GM23248 (cell line): ENCODE measurements at regions not wholly inside any gene's neighbourhood (a gene's known extent, or its start where the extent isn't known, plus 50 kb on each side); places are given as distances from the start of the nearest gene placed in this dataset.

Source experiments
- DNase-seq: peaks from one replicate; pipeline ENCODE4 v3.0.0-alpha.2; 2015
- H2AFZ ChIP-seq: fragments of 200-600 bp; sonication (generic); 2 replicates; pipeline ENCODE4 v1.6.1; 2016; ENCODE audit warnings: antibody characterized with exemption
- H3F3A ChIP-seq: fragments of 200-600 bp; sonication (generic); 2 replicates; pipeline ENCODE4 v1.6.1; 2016; ENCODE audit warnings: mild to moderate bottlenecking, antibody characterized with exemption, mixed run types; ENCODE audit not compliant: insufficient read depth
- H3K27ac ChIP-seq: fragments of 200-600 bp; sonication (generic); 2 replicates; pipeline ENCODE4 v1.5.1; 2016; ENCODE audit warnings: mild to moderate bottlenecking
- H3K27me3 ChIP-seq: fragments of 200-600 bp; sonication (generic); replicated peaks from 2 replicates; pipeline ENCODE4 v1.6.1; 2016; ENCODE audit warnings: mild to moderate bottlenecking; ENCODE audit not compliant: insufficient read depth
- H3K36me3 ChIP-seq: fragments of 200-600 bp; sonication (generic); 2 replicates; pipeline ENCODE4 v1.6.1; 2016; ENCODE audit warnings: low read depth, mild to moderate bottlenecking
- H3K4me1 ChIP-seq: fragments of 200-600 bp; sonication (generic); 2 replicates; pipeline ENCODE4 v1.6.1; 2016; ENCODE audit warnings: mild to moderate bottlenecking; ENCODE audit not compliant: insufficient read depth
- H3K4me2 ChIP-seq: fragments of 200-600 bp; sonication (generic); one replicate; pipeline ENCODE4 v1.6.1; 2016; ENCODE audit warnings: mild to moderate bottlenecking; ENCODE audit not compliant: unreplicated experiment
- H3K4me3 ChIP-seq: fragments of 200-600 bp; sonication (generic); 2 replicates; pipeline ENCODE4 v1.5.1; 2016; ENCODE audit warnings: mild to moderate bottlenecking
- H3K79me2 ChIP-seq: fragments of 200-600 bp; sonication (generic); 2 replicates; pipeline ENCODE4 v1.6.1; 2016; ENCODE audit warnings: mild to moderate bottlenecking; ENCODE audit not compliant: insufficient read depth
- H3K9ac ChIP-seq: fragments of 200-600 bp; sonication (generic); 2 replicates; pipeline ENCODE4 v1.6.1; 2016; ENCODE audit warnings: mild to moderate bottlenecking
- H3K9me2 ChIP-seq: fragments of 200-600 bp; sonication (generic); 2 replicates; pipeline ENCODE4 v1.6.1; 2016; ENCODE audit warnings: mixed run types, mild to moderate bottlenecking, moderate library complexity; ENCODE audit not compliant: insufficient read depth
- H3K9me3 ChIP-seq: fragments of 200-600 bp; sonication (generic); one replicate; pipeline ENCODE4 v1.6.1; 2017; ENCODE audit warnings: low read depth
- H4K20me1 ChIP-seq: fragments of 200-600 bp; sonication (generic); 2 replicates; pipeline ENCODE4 v1.6.0; 2016; ENCODE audit not compliant: insufficient read depth
- EZH2 ChIP-seq: fragments of 200-600 bp; sonication (generic); IDR thresholded peaks from 2 replicates; pipeline ENCODE4 v1.6.1; 2018; ENCODE audit warnings: antibody characterized with exemption, mild to moderate bottlenecking; ENCODE audit not compliant: insufficient read depth, poor library complexity, severe bottlenecking
- EZH2phosphoT487 ChIP-seq: fragments of 200-600 bp; sonication (generic); IDR thresholded peaks from 2 replicates; pipeline ENCODE4 v1.6.1; 2018; ENCODE audit warnings: antibody characterized with exemption, moderate library complexity, mild to moderate bottlenecking, low read depth; ENCODE audit not compliant: insufficient read depth
- WGBS, 2 experiments: methylation state at CpG; one replicate each; pipeline ENCODE4 v1.1.6; 2015 to 2017; ENCODE audit warnings: low lambda C conversion rate in 2 of 2, low coverage in 1 of 2; ENCODE audit errors: missing lambda C conversion rate in 2 of 2; 5-methylcytosine and 5-hydroxymethylcytosine counted together
- in situ Hi-C: fragments of 300-500 bp; cut with MboI; formaldehyde crosslinking; loops from 2 replicates; pipeline ENCODE4 v1.15.0; 2020

- Histone ChIP-seq H3K36me3 (no peaks in the 10 kb centered on the region), H3F3A (no peaks in the 10 kb centered on the region), H3K4me1 (no peaks in the 10 kb centered on the region), H3K27me3 (0 out of 2 replicates have a peak, but pooled peaks cover 3% of the 10 kb centered on the region), H3K9me3 (no peaks in the 10 kb centered on the region), H3K9ac (no peak overlapping the region), H3K4me2 (no peak overlapping the region), H2AFZ (no peak overlapping the region), H4K20me1 (no peaks in the 10 kb centered on the region), H3K79me2 (no peaks in the 10 kb centered on the region), H3K9me2 (no peaks in the 10 kb centered on the region), H3K4me3 (no peak overlapping the region), H3K27ac (no peak overlapping the region)
- no peak for DNase-seq
- TF ChIP-seq EZH2phosphoT487: no peak
- no peak for TF ChIP-seq EZH2
- WGBS, 2 experiments: 41 to 45% methylated on average over 6 of the region's 6 CpGs
- in situ Hi-C loops: no loop called here
These were observed 66.1 kb upstream of the SPON1 start for GRCh38 chr11:13896175-13896980.

- no peaks in the 10 kb centered on the region for H3K4me1 ChIP-seq
- no peaks in the 10 kb centered on the region for H4K20me1 ChIP-seq
- H3K79me2 ChIP-seq: no peaks in the 10 kb centered on the region
- H3K4me2 ChIP-seq: no peak overlapping the region
- H3K36me3 ChIP-seq: no peaks in the 10 kb centered on the region
- H3K9me2 ChIP-seq: no peaks in the 10 kb centered on the region
- WGBS, 2 experiments: 35 to 41% methylated on average over 5 to 7 of the region's 7 CpGs
- no peaks in the 10 kb centered on the region for H3F3A ChIP-seq
- no peak overlapping the region for H3K4me3 ChIP-seq
- no peak for TF ChIP-seq EZH2phosphoT487
- TF ChIP-seq EZH2: no peak
- H3K9ac ChIP-seq: no peak overlapping the region
- DNase-seq: no peak
- H3K27ac ChIP-seq: no peak overlapping the region
- in situ Hi-C loops: no loop called here
- 0 out of 2 replicates have a peak, but pooled peaks cover 3% of the 10 kb centered on the region for H3K27me3 ChIP-seq
- no peaks in the 10 kb centered on the region for H3K9me3 ChIP-seq
- no peak overlapping the region for H2AFZ ChIP-seq
These were observed 65.6 kb upstream of the SPON1 start for GRCh38 chr11:13896981-13897353.

GRCh38 chr11:13897646-13898276 lies 64.8 kb upstream of the SPON1 start:
- no peak overlapping the region for H2AFZ ChIP-seq
- H3K79me2 ChIP-seq: no peaks in the 10 kb centered on the region
- H3K4me1 ChIP-seq: no peaks in the 10 kb centered on the region
- no peak overlapping the region for H3K9ac ChIP-seq
- DNase-seq: no peak
- no peaks in the 10 kb centered on the region for H3K36me3 ChIP-seq
- H3K27me3 ChIP-seq: 0 out of 2 replicates have a peak, but pooled peaks cover 3% of the 10 kb centered on the region
- in situ Hi-C loops: no loop called here
- 21 to 23% methylated on average over 6 of the region's 6 CpGs for WGBS, 2 experiments
- H3K4me3 ChIP-seq: no peak overlapping the region
- H3K4me2 ChIP-seq: no peak overlapping the region
- no peaks in the 10 kb centered on the region for H3F3A ChIP-seq
- TF ChIP-seq EZH2phosphoT487 (no peak), EZH2 (no peak)
- no peaks in the 10 kb centered on the region for H3K9me3 ChIP-seq
- no peaks in the 10 kb centered on the region for H3K9me2 ChIP-seq
- H3K27ac ChIP-seq: no peak overlapping the region
- no peaks in the 10 kb centered on the region for H4K20me1 ChIP-seq

GRCh38 chr11:13899603-13900002 lies 62.9 kb upstream of the SPON1 start:
- Histone ChIP-seq H3K9me2 (no peaks in the 10 kb centered on the region), H3K4me1 (no peaks in the 10 kb centered on the region), H3K9ac (no peak overlapping the region), H3K4me3 (no peak overlapping the region), H3K27me3 (no peaks in the 10 kb centered on the region), H4K20me1 (no peaks in the 10 kb centered on the region), H3F3A (no peaks in the 10 kb centered on the region), H3K36me3 (no peaks in the 10 kb centered on the region), H2AFZ (no peak overlapping the region), H3K9me3 (no peaks in the 10 kb centered on the region), H3K79me2 (no peaks in the 10 kb centered on the region), H3K27ac (no peak overlapping the region), H3K4me2 (no peak overlapping the region)
- TF ChIP-seq EZH2phosphoT487 (no peak), EZH2 (no peak)
- in situ Hi-C loops: no loop called here
- DNase-seq: no peak
